Thoracic aorta (tissue), 2 donors: ENCODE measurements at regions not wholly inside any gene's neighbourhood (a gene's known extent, or its start where the extent isn't known, plus 50 kb on each side); places are given as distances from the start of the nearest gene placed in this dataset.

Source experiments
- ATAC-seq: fragments of 150-250 bp; one replicate; pipeline ENCODE4 v1.8.0; 2017; ENCODE audit warnings: low read depth; ENCODE audit not compliant: insufficient number of reproducible peaks, low FRiP score
- DNase-seq: peaks from one replicate; pipeline ENCODE4 v3.0.0-alpha.2; 2020; ENCODE audit warnings: low spot score
- H3K27ac ChIP-seq, 2 donors: fragments of 200-600 bp; sonication (generic); 1 replicate in 1 of 2; 2 replicates in 1 of 2; pipeline ENCODE4 v1.5.1; 2016; ENCODE audit warnings: mild to moderate bottlenecking in 2 of 2, moderate library complexity in 2 of 2
- H3K27me3 ChIP-seq: fragments of 200-600 bp; sonication (generic); replicated peaks from 2 replicates; pipeline ENCODE4 v1.6.0; 2016; ENCODE audit warnings: mild to moderate bottlenecking; ENCODE audit not compliant: insufficient read depth
- H3K36me3 ChIP-seq: fragments of 200-600 bp; sonication (generic); one replicate; pipeline ENCODE4 v1.5.1; 2016
- H3K4me1 ChIP-seq, 2 donors: fragments of 200-600 bp; sonication (generic); 1 replicate in 1 of 2; 2 replicates in 1 of 2; pipeline versions ENCODE4 v1.5.1 to v1.6.0; 2016; ENCODE audit warnings: low read depth in 2 of 2, mild to moderate bottlenecking in 1 of 2; ENCODE audit not compliant: control insufficient read depth in 1 of 2
- H3K4me3 ChIP-seq: fragments of 200-600 bp; sonication (generic); 2 replicates; pipeline ENCODE4 v1.5.1; 2016; ENCODE audit warnings: mild to moderate bottlenecking
- H3K9me3 ChIP-seq: fragments of 200-600 bp; sonication (generic); 2 replicates; pipeline ENCODE4 v1.5.1; 2016
- TF ChIP-seq, protein P1 (sequence below): fragments of 200-600 bp; sonication (generic); IDR thresholded peaks from one replicate; pipeline ENCODE4 v1.5.1; 2019; ENCODE audit warnings: antibody characterized with exemption

DNA sequence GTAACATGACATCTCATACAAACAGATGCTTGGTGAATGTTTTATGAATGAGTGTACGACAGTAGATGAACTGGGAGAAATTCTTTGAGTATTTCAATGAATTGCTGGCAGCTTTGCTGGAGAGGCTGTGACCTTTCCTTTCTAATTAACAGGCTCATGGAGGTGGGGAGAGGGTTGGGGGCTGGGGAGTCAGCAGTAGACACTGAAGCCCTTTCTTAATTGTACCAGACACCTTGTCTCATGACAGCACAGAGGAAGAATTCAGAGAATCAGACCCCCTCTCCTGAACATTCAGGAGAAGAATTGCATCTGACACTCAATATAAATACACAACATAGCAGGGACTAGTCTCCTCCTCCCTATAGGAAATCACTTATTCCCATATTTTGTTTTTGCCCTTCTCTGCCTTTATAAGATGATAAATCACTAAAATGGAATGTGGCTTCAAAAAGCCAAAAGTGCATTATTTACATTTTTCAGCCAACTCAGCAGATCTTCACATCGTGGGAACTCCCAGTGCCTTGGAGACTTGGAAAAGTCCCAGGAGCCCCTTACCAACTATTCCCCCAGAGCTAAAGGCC is 66.2 kb upstream of the TPM1 start:
- no peak overlapping the region for H3K27ac ChIP-seq
- H3K36me3 ChIP-seq = no peaks in the 10 kb centered on the region
- TF ChIP-seq, protein P1, sequence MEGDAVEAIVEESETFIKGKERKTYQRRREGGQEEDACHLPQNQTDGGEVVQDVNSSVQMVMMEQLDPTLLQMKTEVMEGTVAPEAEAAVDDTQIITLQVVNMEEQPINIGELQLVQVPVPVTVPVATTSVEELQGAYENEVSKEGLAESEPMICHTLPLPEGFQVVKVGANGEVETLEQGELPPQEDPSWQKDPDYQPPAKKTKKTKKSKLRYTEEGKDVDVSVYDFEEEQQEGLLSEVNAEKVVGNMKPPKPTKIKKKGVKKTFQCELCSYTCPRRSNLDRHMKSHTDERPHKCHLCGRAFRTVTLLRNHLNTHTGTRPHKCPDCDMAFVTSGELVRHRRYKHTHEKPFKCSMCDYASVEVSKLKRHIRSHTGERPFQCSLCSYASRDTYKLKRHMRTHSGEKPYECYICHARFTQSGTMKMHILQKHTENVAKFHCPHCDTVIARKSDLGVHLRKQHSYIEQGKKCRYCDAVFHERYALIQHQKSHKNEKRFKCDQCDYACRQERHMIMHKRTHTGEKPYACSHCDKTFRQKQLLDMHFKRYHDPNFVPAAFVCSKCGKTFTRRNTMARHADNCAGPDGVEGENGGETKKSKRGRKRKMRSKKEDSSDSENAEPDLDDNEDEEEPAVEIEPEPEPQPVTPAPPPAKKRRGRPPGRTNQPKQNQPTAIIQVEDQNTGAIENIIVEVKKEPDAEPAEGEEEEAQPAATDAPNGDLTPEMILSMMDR = no peak
- DNase-seq (no peak), ATAC-seq (no peak)
- no peaks in the 10 kb centered on the region for H3K27me3 ChIP-seq
- no peak overlapping the region for H3K4me3 ChIP-seq
- H3K9me3 ChIP-seq = no peaks in the 10 kb centered on the region
- H3K4me1 ChIP-seq = no peaks in the 10 kb centered on the region

DNA sequence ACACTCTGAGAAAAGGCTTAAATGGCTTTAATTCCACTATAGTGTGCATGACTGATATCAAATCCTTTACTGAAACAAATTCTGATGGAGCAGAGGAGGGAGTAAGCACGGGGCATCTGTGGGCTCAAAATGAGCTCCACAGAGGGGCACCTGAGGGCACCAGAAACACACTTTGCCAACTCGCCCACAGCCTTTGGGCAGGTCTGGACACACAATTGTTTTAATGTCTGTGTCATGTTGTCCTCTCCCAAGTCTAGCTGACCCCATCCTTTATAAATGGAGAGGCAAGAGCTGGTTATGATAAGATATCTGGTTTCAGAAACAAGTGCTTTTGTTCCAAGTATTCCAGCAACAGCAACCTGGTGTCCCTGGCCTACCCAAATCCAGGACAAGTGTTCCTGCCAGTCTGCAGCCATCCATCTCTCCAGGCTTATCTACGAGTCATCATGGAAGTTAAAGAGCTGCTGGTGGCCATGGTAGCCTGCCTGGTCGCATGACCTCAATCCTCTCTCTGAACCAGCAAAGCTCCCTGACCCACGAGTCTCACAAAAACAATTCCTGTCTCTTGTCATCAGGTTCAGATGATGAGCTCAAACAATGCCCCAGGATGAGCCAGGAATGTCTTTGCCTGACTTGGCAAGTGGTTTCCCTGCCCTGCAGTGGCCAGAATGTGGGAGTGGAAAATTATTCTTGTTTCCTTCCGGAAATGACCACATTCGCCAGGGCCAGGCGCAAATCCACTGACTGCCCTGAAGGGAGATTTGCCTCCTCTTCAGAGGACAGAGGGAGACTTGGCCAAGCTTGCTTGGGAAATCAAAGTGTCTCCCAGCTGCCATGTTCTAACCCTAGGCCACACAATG is 64.4 kb upstream of the TPM1 start:
- ATAC-seq = no peak
- TF ChIP-seq, protein P1 = no peak

DNA sequence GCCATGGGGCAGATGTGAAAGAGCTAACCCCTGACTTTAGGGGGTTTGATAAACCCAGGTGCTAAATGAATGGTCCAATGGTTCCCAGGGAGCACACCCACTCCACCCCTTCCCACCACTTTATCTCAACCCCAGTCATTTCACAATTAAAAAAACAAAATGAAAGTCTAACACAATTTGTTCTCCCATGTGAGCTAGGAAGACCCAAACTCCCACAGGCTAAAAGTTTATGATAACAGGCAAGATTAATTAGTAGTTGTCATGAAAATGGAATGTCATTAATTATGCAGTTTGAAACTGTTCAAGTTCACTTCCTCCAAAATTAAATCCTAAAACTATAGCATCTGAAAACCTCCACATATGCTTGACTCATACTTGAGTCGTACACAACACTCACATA is 63.3 kb upstream of the TPM1 start:
- Histone ChIP-seq H3K4me1 (no peaks in the 10 kb centered on the region), H3K4me3 (no peak overlapping the region), H3K9me3 (no peaks in the 10 kb centered on the region), H3K27ac (no peak overlapping the region), H3K36me3 (no peaks in the 10 kb centered on the region), H3K27me3 (no peaks in the 10 kb centered on the region)
- TF ChIP-seq, protein P1 = no peak
- ATAC-seq (no peak), DNase-seq (no peak)

More for the DNA sequence above, 64.4 kb upstream of the TPM1 start:
- no peak overlapping the region for H3K4me3 ChIP-seq
- H3K4me1 ChIP-seq = no peaks in the 10 kb centered on the region
- DNase-seq = no peak
- H3K27ac ChIP-seq = no peak overlapping the region
- H3K9me3 ChIP-seq = no peaks in the 10 kb centered on the region
- no peaks in the 10 kb centered on the region for H3K27me3 ChIP-seq
- H3K36me3 ChIP-seq = no peaks in the 10 kb centered on the region

DNA sequence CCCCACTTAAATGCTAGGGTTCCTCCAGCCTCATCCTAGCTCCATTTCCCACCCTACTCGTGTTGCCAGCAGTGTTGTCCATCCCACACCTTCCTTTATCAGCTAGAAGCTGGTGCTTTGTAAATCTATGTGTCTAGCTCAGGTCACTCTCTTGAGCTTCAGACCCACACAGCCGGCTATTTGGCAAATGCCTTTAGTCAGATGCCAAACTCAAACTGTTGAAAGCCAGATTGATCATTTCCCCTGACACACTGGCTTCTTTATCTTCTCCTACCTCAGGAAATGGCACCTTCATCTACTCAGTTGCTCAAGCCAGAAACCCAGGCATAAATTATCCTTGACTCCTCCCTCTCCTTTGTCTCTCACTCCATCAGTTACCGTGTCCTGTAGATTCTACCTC is 61.5 kb upstream of the TPM1 start:
- no peaks in the 10 kb centered on the region for H3K4me1 ChIP-seq
- no peaks in the 10 kb centered on the region for H3K36me3 ChIP-seq
- no peak overlapping the region for H3K4me3 ChIP-seq
- H3K27ac ChIP-seq = no peak overlapping the region
- TF ChIP-seq, protein P1 = no peak
- no peaks in the 10 kb centered on the region for H3K27me3 ChIP-seq
- ATAC-seq (no peak), DNase-seq (no peak)
- H3K9me3 ChIP-seq = no peaks in the 10 kb centered on the region

DNA sequence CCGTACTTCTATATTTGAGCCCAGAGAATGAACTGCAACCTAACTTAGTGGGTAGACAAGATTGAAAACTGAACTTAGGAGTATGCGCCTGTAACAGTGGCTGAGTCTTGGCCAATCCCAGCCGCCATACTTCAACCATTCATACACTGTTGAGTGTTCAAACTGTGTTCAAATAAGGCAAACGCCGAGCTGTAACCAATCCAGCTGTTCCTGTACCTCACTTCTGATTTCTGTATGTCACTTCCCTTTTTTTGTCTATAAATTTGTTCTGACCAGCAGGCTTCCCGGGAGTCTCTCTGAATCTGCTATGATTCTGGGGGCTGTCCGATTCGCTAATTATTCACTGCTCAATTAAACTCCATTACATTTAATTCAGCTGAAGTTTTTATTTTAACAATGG is 58.6 kb upstream of the TPM1 start:
- TF ChIP-seq, protein P1 = no peak
- Histone ChIP-seq H3K27ac (no peak overlapping the region), H3K4me3 (no peak overlapping the region), H3K27me3 (no peaks in the 10 kb centered on the region), H3K9me3 (no peaks in the 10 kb centered on the region), H3K4me1 (peaks cover 0 to 2% of the 10 kb centered on the region in 2 donors), H3K36me3 (no peaks in the 10 kb centered on the region)
- DNase-seq (no peak), ATAC-seq (no peak)
